ENCODE measurements at regions not wholly inside any gene's neighbourhood (a gene's known extent, or its start where the extent isn't known, plus 50 kb on each side); places are given as distances from the start of the nearest gene placed in this dataset.
"Not testable (repeated sequence)": the region's sequence is repeated elsewhere in the genome, so short reads cannot be mapped to it uniquely, and the experiment has no call there.

DNA sequence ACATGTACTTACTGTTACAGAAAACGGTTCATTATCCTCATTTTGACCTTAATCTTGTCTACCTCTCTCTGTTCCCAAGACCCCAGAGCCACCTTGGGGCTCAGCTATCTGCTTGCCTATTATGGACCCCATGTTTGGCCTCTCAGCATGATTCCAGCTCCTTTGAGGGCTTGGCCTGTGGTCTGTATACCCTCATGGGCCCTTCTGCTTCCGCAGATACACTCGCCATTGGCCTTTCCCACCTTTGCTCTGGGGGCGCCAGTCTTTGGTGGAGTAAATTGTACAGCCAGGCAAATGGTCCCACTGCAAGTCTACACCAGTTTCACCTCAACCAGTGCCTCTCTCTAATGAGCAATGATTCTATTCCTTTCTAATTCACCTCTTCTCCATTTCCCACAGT lies 109.2 kb upstream of the ZNF746 start:
- no peak for DNase-seq (ENCODE audit: low read depth, low spot score)

DNA sequence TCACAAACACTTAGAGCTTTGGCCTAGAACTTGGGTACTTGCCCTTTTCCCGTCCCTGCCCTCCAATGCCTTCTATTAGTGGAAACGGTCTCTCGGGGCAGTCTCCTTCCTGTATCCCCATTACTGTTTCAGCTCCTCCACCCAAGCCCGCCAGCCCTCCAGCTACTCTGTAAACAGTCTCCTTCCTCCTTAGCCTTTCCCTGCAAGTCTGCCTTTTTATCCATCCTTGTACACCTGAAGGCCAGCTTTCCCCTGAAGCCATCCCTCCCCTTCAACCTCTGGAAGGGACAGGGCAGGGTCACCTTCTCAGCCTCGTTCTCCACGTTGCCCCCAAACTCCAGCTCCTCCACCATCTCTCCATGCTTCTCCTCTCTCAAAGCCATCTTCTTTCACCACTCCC lies 108.1 kb upstream of the ZNF746 start:
- DNase-seq (ENCODE audit: low read depth, low spot score) = no peak

DNA sequence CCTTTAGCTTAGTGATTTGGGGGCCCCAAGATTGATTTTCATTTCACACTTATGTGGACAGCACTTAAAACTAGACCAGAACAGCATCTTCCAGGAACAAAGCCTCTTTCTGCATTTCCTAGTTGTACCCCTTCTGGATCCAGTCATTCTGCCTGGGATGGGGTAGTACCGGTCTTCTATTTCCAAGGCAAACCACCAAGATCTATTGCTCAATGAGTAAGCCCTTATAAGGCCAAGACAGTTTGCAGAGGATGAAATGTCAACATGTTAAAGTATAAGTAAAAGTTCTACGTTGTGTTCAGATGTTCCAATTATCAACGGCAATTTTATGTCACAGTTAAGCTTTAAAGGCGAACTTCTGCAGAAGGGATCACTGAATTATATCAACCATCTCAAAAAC lies 106.9 kb upstream of the ZNF746 start:
- no peak for DNase-seq (ENCODE audit: low read depth, low spot score)

DNA sequence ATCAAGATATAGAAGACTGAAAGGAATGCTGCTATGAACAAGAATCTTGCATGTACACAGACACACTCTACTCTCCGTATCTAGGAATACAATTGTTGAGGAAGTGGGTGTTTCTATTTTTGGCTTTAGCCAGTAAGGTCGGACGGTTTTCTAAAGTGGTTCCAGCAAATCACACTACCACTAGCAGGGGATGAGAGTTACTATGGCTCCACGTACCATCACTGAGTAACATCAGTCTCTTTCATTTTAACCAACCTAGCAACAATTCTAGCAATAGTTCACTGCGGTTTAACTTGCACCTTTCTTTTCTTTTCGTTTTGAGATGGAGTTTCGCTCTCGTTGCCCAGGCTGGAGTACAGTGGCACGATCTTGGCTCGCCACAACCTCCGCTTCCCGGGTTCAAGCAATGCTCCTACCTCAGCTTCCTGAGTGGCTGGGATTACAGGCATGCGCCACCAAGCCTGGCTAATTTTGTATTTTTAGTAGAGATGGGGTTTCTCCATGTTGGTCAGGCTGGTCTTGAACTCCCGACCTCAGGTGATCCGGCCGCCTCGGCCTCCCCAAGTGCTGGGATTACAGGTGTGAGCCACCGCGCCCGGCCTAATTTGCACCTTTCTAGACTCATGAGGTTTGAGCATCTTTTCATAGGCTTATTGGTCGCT lies 103.2 kb upstream of the ZNF746 start:
- DNase-seq (ENCODE audit: low read depth, low spot score) = not testable (repeated sequence)

DNA sequence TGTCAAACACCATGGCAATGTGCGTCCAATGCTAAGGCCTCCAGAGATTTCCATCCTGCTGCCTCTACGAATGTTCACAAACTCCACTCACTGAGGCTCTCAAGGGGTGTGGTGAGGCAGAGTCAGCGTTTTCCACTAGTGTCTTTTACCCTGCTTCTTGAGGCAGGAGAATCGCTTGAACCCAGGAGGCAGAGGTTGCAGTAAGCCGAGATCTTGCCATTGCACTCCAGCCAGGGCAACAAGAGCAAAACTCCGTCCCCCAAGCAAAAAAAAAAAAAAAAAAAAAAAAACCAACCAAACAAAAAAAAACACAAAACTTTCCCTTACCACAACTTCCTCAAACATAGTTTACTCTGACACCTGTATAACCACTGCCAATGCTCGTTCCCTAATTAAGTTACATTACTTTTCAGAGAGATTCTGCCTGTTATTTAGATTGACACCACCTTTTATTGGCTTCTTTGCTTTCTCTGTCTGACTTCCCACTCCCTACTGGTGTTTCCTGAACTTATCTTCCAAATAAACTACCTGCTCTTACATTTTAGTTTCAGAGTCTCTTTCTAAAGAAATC lies 102.1 kb upstream of the ZNF746 start:
- no peak for DNase-seq (ENCODE audit: low read depth, low spot score)

DNA sequence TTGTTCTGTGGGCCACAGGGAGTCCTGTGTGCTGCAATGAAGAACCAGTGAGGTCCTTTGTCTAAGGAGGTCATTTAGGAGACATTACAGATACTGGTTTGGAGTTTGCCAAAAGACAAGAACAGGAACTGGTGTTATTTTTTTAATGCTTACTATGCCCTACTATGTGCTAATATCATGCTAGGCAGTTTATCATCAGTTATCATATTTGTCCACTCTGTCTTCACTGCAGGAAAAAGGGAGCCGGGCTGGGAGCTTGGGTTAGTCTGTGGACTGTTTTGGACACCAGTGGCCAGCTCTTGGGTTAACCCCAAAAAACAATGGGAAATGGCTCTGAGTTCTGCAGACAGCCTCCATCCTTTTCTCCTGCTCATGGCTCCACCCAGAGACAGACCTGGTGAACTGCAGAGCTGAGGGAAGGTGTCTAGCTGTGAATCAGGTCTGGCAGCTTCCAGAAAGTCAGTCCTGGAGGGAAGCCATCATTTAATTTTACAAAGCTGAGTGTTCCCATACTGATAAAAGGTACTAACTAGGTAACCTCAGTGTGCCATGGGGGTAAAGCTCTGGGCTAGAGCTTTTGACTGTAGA lies 101.2 kb upstream of the ZNF746 start:
- DNase-seq (ENCODE audit: low read depth, low spot score) = no peak

DNA sequence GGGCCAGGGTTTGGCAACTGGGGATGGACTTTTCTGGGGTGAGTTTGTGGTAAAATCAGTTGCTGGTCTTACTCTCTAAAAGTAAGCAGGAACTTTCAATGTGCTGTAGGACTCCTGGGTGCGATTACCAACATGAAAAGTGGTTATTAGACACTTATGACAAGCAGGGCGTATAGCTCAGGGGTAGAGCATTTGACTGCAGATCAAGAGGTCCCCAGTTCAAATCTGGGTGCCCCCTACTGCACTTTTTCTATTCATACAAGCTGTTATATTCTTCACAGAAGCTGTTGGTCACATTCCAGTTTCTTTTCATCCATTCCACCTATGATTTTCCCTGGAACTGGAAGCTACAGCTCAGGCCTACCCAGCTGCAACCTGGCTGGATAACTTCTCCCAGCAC lies 100.2 kb upstream of the ZNF746 start:
- not testable (repeated sequence) for DNase-seq (ENCODE audit: low read depth, low spot score)

DNA sequence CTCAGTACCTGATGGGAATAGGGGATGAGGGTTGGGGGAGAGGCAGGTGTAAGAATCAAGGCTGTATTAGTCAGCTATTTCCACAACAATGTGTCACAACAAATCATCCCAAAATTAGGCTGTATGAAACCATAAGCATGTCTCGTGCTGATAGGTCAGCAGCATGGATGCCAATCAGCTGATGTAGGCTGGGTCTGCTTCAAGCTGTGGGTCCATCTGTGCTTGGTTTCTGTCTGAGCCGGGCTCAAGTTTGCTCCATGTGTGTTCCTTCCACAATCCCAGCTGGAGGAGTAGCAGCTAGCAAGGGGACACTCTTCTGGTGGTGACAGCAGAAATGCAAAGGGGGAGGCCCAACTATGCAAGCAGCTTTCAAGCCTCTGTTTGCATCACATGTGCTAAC lies 97.9 kb upstream of the ZNF746 start:
- DNase-seq (ENCODE audit: low read depth, low spot score) = no peak

DNA sequence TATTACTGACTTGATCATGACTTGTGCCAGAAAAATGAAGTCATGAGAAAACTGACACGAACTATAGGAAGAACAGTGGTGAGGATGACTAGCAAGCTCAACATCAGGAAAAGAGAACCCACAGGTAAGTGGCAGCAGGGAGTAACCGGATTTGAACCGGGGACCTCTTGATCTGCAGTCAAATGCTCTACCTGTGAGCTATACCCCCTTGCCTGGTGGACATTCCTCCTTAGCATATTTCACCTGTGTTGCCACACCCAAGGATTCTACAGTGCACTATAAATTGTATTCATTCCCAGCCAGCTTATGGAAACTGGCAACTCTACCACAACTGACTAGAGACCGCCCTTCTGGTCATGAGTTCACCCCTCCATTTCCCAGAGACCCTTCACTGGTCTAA lies 97.5 kb upstream of the ZNF746 start:
- DNase-seq (ENCODE audit: low read depth, low spot score) = no peak

DNA sequence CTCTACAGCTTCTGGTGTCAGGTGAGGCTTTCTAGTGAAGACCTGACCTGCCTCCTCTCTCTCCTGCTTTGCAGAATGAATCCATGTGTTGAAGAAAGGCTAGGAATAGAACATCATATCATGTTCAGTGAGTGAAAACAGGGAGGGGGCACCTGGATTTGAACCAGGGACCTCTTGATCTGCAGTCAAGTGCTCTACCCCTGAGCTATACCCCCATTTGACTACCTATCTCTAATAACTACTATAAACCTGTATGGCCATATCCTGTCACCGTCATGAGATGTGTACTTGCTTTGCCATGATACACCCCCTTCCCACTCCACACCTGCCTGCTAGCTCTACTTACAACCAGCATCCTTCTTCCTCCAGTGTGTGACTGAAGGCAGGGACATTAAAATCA lies 91.3 kb upstream of the ZNF746 start:
- DNase-seq (ENCODE audit: low read depth, low spot score) = no peak

DNA sequence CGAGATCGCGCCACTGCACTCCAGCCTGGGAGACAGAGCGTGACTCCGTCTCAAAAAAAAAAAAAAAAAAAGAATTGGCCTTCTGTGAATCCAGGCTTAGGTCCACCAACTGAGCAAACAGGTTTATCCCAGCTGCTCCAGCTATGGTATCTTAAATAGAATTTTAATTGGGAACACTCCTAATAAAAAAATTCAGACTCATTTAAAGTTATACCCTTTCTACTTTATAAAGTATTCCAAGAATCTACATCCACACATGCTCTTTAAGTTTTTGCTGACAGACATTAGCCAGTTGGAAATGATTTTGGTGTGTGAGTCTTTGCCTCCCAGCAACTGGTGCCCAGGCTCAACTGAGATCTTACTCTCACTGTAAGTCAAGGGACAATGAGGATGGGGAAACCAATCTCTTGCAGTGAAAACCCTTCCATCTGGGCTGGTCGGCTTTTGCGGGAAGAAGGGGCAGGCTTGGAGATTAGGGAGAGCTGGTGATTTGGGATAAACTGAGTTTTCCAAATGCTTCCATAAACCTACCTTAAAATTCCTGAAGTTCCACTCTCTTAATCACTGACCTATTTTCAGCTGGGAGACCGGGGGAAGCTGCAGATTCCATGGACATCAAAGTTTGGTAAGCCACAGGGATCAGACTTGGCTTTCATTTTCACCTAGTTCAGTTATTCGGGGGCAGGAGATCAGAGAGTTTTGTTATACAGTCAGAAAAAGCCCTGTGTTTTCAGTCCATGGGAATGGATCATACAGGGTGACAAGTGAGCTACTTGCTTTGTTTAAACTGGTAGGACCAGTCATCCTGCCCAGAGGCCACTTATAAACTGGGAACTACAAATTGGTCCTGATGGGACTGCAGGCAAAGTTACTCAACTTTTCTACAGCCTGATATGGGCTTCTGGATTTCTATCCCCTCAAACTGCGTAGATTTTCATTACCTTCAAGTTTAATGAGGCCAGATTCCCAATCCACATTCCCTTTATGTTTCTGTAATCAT lies 89.3 kb upstream of the ZNF746 start:
- DNase-seq (ENCODE audit: low read depth, low spot score) = no peak

DNA sequence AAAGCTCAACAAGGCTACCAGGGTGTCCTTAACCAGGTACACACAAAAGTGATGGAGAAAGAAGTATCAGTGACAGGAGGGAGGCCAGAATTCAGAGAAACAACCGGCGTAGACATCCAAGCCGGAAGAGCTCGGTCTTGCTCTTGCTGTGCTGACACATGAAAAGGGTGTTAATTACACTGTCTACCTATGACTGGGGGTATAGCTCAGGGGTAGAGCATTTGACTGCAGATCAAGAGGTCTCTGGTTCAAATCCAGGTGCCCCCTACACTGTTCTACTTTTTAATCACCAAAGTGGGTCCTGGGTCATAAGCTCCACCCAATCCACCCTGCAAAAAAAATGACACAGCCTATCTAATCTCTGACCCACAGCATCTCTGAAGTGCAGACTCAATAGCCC lies 86.9 kb upstream of the ZNF746 start:
- DNase-seq (ENCODE audit: low read depth, low spot score) = no peak

DNA sequence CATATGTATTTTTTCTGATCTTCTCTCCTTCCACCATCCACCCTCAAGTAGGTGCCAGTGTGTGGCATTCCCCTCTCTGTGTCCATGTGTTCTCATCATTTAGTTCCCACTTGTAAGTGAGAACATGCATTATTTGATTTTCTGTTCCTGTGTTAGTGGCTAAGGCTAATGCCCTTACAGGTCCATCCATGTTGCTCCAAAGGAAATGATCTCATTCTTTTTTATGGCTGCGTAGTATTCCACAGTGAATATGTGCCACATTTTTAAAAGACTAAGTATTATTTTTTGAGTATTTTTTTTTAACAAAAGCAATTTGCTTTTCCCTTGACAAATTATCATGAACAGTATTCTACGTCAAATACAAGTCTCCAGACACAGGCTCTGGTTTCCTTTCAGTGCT lies 86.4 kb upstream of the ZNF746 start:
- no peak for DNase-seq (ENCODE audit: low read depth, low spot score)

DNA sequence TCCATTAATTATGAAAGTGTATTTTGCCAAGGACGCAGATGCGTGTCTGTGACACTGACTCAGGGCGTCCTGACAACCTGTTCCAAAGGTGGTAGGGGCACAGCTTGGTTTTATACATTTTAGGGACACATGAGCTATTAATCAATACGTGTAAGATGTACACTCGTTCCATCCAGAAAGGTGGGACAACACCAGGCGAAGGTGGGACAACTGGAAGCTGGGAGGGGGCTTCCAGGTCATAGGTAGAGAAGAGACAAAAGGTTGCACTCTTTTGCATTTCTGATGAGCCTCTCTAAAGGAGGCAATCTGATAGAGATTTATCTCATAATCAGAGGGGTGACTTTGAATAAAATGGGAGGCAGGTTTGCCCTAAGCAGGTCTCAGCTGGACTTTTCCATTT lies 82.7 kb upstream of the ZNF746 start:
- no peak for DNase-seq (ENCODE audit: low read depth, low spot score)

DNA sequence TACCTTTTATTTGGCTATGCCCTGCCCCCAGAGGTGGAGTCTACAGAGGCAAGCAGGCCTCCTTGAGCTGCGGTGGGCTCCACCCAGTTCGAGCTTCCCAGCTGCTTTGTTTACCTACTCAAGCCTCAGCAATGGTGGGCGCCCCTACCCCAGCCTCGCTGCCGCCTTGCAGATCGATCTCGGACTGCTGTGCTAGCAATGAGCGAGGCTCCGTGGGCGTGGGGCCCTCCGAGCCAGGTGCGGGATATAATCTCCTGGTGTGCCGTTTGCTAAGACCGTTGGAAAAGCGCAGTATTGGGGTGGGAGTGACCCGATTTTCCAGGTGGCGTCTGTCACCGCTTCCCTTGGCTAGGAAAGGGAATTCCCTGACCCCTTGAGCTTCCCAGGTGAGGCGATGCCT lies 81.8 kb upstream of the ZNF746 start:
- not testable (repeated sequence) for DNase-seq (ENCODE audit: low read depth, low spot score)

DNA sequence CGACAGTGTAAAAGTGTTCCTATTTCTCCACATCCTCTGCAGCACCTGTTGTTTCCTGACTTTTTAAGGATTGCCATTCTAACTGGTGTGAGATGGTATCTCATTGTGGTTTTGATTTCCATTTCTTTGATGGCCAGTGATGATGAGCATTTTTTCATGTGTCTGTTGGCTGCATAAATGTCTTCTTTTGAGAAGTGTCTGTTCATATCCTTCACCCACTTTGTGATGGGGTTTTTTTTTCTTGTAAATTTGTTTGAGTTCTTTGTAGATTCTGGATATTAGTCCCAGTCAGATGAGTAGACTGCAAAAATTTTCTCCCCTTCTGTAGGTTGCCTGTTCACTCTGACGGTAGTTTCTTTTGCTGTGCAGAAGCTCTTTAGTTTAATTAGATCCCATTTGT lies 76.8 kb upstream of the ZNF746 start:
- not testable (repeated sequence) for DNase-seq (ENCODE audit: low read depth, low spot score)

DNA sequence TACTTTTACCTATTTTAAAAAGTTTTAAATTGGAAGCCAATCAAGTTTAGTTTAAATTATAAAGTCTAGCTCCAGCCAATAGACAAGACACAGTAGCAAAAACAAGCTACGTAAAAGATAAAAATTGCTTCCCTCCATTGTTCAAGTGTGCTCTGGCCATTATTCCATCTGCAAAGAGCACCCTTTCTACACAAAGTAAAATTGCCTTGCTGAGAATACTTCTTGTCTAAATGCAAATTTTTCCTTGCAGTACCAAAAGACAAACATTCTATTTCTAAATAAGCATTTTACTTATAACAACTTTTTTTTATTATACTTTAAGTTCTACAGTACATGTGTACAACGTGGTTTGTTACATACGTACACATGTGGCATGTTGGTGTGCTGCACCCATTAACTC lies 75.9 kb upstream of the ZNF746 start:
- no peak for DNase-seq (ENCODE audit: low read depth, low spot score)

DNA sequence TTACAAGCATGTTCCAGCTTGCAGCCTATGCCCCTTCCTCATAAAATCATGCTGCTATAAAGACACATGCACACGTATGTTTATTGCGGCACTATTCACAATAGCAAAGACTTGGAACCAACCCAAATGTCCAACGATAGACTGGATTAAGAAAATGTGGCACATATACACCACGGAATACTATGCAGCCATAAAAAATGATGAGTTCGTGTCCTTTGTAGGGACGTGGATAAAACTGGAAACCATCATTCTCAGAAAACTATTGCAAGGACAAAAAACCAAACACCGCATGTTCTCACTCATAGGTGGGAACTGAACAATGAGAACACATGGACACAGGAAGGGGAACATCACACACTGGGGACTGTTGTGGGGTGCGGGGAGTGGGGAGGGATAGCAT lies 75.3 kb upstream of the ZNF746 start:
- DNase-seq (ENCODE audit: low read depth, low spot score) = not testable (repeated sequence)

DNA sequence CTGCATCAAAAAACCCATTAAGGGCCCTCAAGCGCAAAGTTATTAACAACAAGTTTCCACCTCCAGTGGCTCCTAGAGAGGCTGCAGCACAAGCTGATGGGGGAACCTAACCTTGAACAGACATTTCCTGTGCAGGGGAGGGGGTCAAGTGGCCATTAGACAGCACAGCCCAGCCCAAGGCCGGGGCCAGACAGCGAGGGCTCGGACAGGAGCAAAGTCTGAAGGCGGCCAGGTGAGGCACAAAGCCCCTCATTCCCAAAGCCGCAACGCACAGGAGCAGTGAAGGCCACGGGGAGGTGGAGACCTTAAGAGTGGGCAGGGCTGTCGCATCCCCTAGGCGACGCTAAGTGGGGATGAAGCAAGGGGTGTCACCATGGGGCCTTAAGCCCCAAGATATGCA lies 73.2 kb upstream of the ZNF746 start:
- DNase-seq (ENCODE audit: low read depth, low spot score) = no peak

DNA sequence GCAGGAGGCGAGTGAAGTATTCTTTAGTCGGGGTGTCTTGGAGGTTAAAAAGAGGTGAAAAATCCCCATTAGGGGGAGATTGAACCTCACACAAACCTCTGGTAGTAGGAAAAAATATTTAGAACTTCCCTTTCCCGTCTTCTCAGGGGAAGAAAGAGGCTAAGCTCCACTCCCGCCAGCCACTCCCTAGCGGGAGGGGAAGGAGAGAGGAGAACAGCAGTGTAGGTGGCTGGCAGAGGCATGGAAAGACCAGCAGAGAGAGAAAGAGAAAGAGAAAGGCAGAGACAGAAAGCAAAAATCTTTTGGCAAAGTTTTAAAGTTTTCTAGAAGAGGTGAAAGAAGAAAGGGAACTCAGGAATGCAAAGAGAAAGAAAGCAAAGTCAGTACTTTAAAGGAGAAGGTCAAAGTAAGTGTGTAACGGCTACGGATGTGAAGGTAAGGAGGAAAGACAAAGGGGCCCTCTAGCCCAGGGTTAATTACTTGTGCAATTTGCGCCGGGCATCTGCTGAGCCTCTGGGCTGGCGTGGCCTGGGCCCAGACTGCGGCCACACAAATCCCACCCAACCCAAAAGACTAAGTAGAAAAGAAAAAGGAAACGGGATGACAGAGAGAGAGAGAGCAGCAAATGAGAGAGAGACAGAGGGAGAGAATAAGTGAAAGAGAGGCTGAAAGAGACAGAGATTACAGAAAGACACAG lies 72.3 kb upstream of the ZNF746 start:
- no peak for DNase-seq (ENCODE audit: low read depth, low spot score)

DNA sequence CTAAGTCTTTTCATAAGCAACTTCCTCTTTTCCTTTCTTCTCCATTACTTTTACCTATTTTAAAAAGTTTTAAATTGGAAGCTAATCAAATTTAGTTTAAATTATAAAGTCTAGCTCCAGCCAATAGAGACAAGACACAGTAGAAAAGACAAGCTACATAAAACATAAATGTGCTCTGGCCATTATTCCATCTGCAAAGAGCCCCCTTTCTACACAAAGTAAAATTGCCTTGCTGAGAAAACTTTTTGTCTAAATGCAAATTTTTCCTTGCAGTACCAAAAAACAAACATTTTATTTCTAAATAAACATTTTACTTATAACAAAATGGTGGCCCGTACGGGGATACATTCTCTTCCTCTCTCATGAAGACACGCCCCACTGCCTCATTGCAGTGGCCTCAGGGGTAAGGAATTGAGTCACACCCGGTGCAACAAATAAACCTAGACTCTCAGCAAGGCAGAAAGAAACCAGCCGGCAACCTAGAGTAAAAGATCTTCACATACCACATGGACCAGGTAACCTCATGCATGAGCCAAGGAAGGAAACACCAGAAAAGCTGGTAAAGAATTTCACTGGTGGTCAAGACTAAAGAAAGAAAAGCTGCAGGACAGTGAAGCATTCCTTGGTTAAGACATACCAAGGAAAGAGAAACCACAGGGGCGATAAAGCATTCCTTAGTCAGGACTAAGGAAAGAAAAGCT lies 71.6 kb upstream of the ZNF746 start:
- DNase-seq (ENCODE audit: low read depth, low spot score) = no peak

Data from smooth muscle cell of the brain vasculature (primary cell).